Loucy (cell line): ENCODE measurements at regions not wholly inside any gene's neighbourhood (a gene's known extent, or its start where the extent isn't known, plus 50 kb on each side); places are given as distances from the start of the nearest gene placed in this dataset.

Experiments
- H2AFZ ChIP-seq: fragments of 200-600 bp; sonication (generic); 2 replicates; pipeline ENCODE4 v1.6.0; 2016; ENCODE audit warnings: antibody characterized with exemption, mild to moderate bottlenecking, low read length, moderate library complexity
- H3F3A ChIP-seq: fragments of 200-600 bp; 2 replicates; pipeline ENCODE4 v1.6.0; 2016; ENCODE audit warnings: antibody characterized with exemption, low read depth, mild to moderate bottlenecking
- H3K27me3 ChIP-seq: fragments of 200-600 bp; sonication (generic); 2 replicates; pipeline ENCODE4 v1.6.1; 2014; ENCODE audit warnings: low read length, mild to moderate bottlenecking; ENCODE audit not compliant: insufficient read depth, poor library complexity, severe bottlenecking
- H3K36me3 ChIP-seq: fragments of 200-600 bp; sonication (generic); 2 replicates; pipeline ENCODE4 v1.6.1; 2016; ENCODE audit warnings: low read length; ENCODE audit not compliant: insufficient read depth
- H3K4me1 ChIP-seq: fragments of 200-600 bp; sonication (generic); 2 replicates; pipeline ENCODE4 v1.5.1; 2014; ENCODE audit warnings: low read length, mild to moderate bottlenecking; ENCODE audit not compliant: insufficient read depth, poor library complexity, severe bottlenecking
- H3K4me2 ChIP-seq: fragments of 200-600 bp; sonication (generic); 2 replicates; pipeline ENCODE4 v1.6.0; 2014; ENCODE audit warnings: antibody characterized with exemption, low read length, low read depth, mild to moderate bottlenecking; ENCODE audit not compliant: poor library complexity, severe bottlenecking
- H3K4me3 ChIP-seq: fragments of 200-600 bp; sonication (generic); 2 replicates; pipeline ENCODE4 v1.5.1; 2014; ENCODE audit warnings: low read length, mild to moderate bottlenecking, mixed read lengths; ENCODE audit not compliant: poor library complexity, severe bottlenecking
- H3K79me2 ChIP-seq: fragments of 200-600 bp; sonication (generic); 2 replicates; pipeline ENCODE4 v1.6.1; 2014; ENCODE audit warnings: low read length; ENCODE audit not compliant: insufficient read depth
- H3K9ac ChIP-seq: fragments of 200-600 bp; sonication (generic); 2 replicates; pipeline ENCODE4 v1.6.0; 2014; ENCODE audit warnings: mild to moderate bottlenecking, low read depth, low read length, moderate library complexity; ENCODE audit not compliant: poor library complexity, severe bottlenecking
- H3K9me2 ChIP-seq: fragments of 200-600 bp; sonication (generic); replicated peaks from 2 replicates; pipeline ENCODE4 v1.6.1; 2016; ENCODE audit warnings: low read depth, low read length, mixed read lengths
- H3K9me3 ChIP-seq: fragments of 200-600 bp; sonication (generic); 2 replicates; pipeline ENCODE4 v1.6.1; 2014; ENCODE audit warnings: mild to moderate bottlenecking, antibody characterized with exemption, low read length, low read depth; ENCODE audit not compliant: insufficient read depth
- H4K20me1 ChIP-seq: fragments of 200-600 bp; sonication (generic); 2 replicates; pipeline ENCODE4 v1.6.0; 2014; ENCODE audit warnings: antibody characterized with exemption, low read length, mild to moderate bottlenecking; ENCODE audit not compliant: insufficient read depth, poor library complexity, severe bottlenecking
- CTCF ChIP-seq: fragments of 200-600 bp; sonication (generic); conservative IDR thresholded peaks from 2 replicates; pipeline ENCODE4 v1.5.1; 2014; ENCODE audit warnings: mild to moderate bottlenecking, antibody characterized with exemption, low read length
- EZH2phosphoT487 ChIP-seq: fragments of 200-600 bp; IDR thresholded peaks from 2 replicates; pipeline ENCODE4 v1.6.1; 2018; ENCODE audit warnings: antibody characterized with exemption, mild to moderate bottlenecking, moderate library complexity, borderline replicate concordance

- H3K4me3 ChIP-seq: no peak overlapping the region
- no peaks in the 10 kb centered on the region for H3K79me2 ChIP-seq
- no peak overlapping the region for H2AFZ ChIP-seq
- H3K9ac ChIP-seq: no peak overlapping the region
- H3F3A ChIP-seq: no peaks in the 10 kb centered on the region
- H3K36me3 ChIP-seq: no peaks in the 10 kb centered on the region
- H3K9me3 ChIP-seq: peaks cover 4% of the 10 kb centered on the region; the same call in 1 of the 2 replicates
- H3K4me1 ChIP-seq: no peaks in the 10 kb centered on the region
- TF ChIP-seq CTCF (no peak), EZH2phosphoT487 (no peak)
- H3K27me3 ChIP-seq: no peaks in the 10 kb centered on the region
- no peak overlapping the region for H3K4me2 ChIP-seq
- no peaks in the 10 kb centered on the region for H4K20me1 ChIP-seq
- no peaks in the 10 kb centered on the region for H3K9me2 ChIP-seq
Observed at GRCh38 chr19:31952693-31953092, 392.7 kb upstream of the ZNF507 start.

GRCh38 chr19:31955061-31955460 lies 390.3 kb upstream of the ZNF507 start:
- Histone ChIP-seq H2AFZ (no peak overlapping the region), H3K79me2 (no peaks in the 10 kb centered on the region), H3K9me3 (peaks cover 4% of the 10 kb centered on the region; the same call in 1 of the 2 replicates), H3K36me3 (no peaks in the 10 kb centered on the region), H3K27me3 (no peaks in the 10 kb centered on the region), H3K4me1 (no peaks in the 10 kb centered on the region), H4K20me1 (no peaks in the 10 kb centered on the region), H3K9me2 (no peaks in the 10 kb centered on the region), H3K4me2 (no peak overlapping the region), H3F3A (no peaks in the 10 kb centered on the region), H3K9ac (no peak overlapping the region), H3K4me3 (no peak overlapping the region)
- TF ChIP-seq CTCF (no peak), EZH2phosphoT487 (no peak)

- H3K9ac ChIP-seq: no peak overlapping the region
- no peaks in the 10 kb centered on the region for H4K20me1 ChIP-seq
- no peaks in the 10 kb centered on the region for H3K27me3 ChIP-seq
- H2AFZ ChIP-seq: no peak overlapping the region
- H3K79me2 ChIP-seq: no peaks in the 10 kb centered on the region
- H3K9me2 ChIP-seq: no peaks in the 10 kb centered on the region
- peaks cover 4% of the 10 kb centered on the region; the same call in 1 of the 2 replicates for H3K9me3 ChIP-seq
- H3K4me1 ChIP-seq: no peaks in the 10 kb centered on the region
- TF ChIP-seq CTCF (no peak), EZH2phosphoT487 (no peak)
- H3K36me3 ChIP-seq: no peaks in the 10 kb centered on the region
- no peak overlapping the region for H3K4me3 ChIP-seq
- no peaks in the 10 kb centered on the region for H3F3A ChIP-seq
- no peak overlapping the region for H3K4me2 ChIP-seq
Observed at GRCh38 chr19:31955884-31956283, 389.5 kb upstream of the ZNF507 start.
